HepG2 (cell line): ENCODE measurements at regions not wholly inside any gene's neighbourhood (a gene's known extent, or its start where the extent isn't known, plus 50 kb on each side); places are given as distances from the start of the nearest gene placed in this dataset.

ENCODE experiments used
- ATAC-seq: fragments of 200-7000 bp; cut with Tn5 transposase; 3 replicates; pipeline ENCODE4 v1.9.1; 2020; ENCODE audit warnings: mild to moderate bottlenecking, moderate library complexity
- BruUV-seq: library from RNA; stranded (reverse); fragments of 400-500 nt; replicated peaks from 2 replicates; lab custom pipeline; 2021; lab: Mats Ljungman, UMichigan
- CTCF ChIA-PET: fragments of 300-600 bp; formaldehyde crosslinking; extraction: SDS; loops from one replicate; lab custom pipeline; 2021; ENCODE audit warnings: low total read pairs, inconsistent platforms, low intra/inter-chr PET ratio; lab: Yijun Ruan, JAX
- POLR2A ChIA-PET: fragments of 350-600 bp; sonication (Branson Sonifier 250); formaldehyde crosslinking; loops from one replicate; lab custom pipeline; 2020; ENCODE audit warnings: antibody characterized with exemption, inconsistent platforms; lab: Yijun Ruan, JAX
- DNase-seq: peaks from one replicate; pipeline ENCODE4 v3.0.0-alpha.2; 2015; ENCODE audit warnings: low spot score
- FAIRE-seq: peaks from 3 replicates; lab custom pipeline; 2011; peaks lifted over from hg19 to GRCh38; lab: Jason Lieb, UNC
- H2AFZ ChIP-seq: one replicate; pipeline ENCODE4 v1.6.1; 2011; ENCODE audit warnings: low read length, inconsistent platforms
- H3K27ac ChIP-seq: fragments of 300-600 bp; 3 replicates; pipeline ENCODE4 v1.8.0; 2011; ENCODE audit warnings: mixed run types, mild to moderate bottlenecking, mixed read lengths, low read length, inconsistent platforms; ENCODE audit not compliant: insufficient read depth; ENCODE audit errors: extremely low read length
- H3K27me3 ChIP-seq, 2 experiments: fragments of 200-600 bp in 1 of 2; 2 replicates in 1 of 2; 3 replicates in 1 of 2; pipeline versions ENCODE4 v1.6.0 to v1.8.0; 2011; ENCODE audit warnings: low read length in 2 of 2, mild to moderate bottlenecking in 2 of 2, moderate library complexity in 2 of 2, inconsistent platforms in 1 of 2; ENCODE audit not compliant: insufficient read depth in 2 of 2, control insufficient read depth in 1 of 2
- H3K36me3 ChIP-seq, 2 experiments: fragments of 200-600 bp in 1 of 2; replicated peaks in 1 of 2; 2 replicates in 1 of 2; 3 replicates in 1 of 2; pipeline versions ENCODE4 v1.5.1 to v1.8.0; 2011; ENCODE audit warnings: low read length in 2 of 2, inconsistent platforms in 1 of 2; ENCODE audit not compliant: insufficient read depth in 2 of 2, control insufficient read depth in 1 of 2
- H3K4me1 ChIP-seq: 2 replicates; pipeline ENCODE4 v1.5.1; 2012; ENCODE audit warnings: low read length, inconsistent platforms; ENCODE audit not compliant: insufficient read depth
- H3K4me2 ChIP-seq: 2 replicates; pipeline ENCODE4 v1.6.0; 2011; ENCODE audit warnings: low read depth, low read length, inconsistent platforms
- H3K4me3 ChIP-seq, 3 experiments: fragments of 200-600 bp in 1 of 3; sonication (generic), shearing (Covaris generic) in 1 of 3; replicated peaks in 1 of 3; 2 replicates each; pipeline ENCODE4 v1.5.1; 2011 to 2016; ENCODE audit warnings: low read length in 3 of 3, inconsistent platforms in 2 of 3, low read depth in 2 of 3, mild to moderate bottlenecking in 2 of 3, control low read depth in 1 of 3, mixed read lengths in 1 of 3; ENCODE audit not compliant: insufficient read depth in 1 of 3
- H3K79me2 ChIP-seq: one replicate; pipeline ENCODE4 v1.6.1; 2011; ENCODE audit warnings: low read length, inconsistent platforms; ENCODE audit not compliant: insufficient read depth
- H3K9ac ChIP-seq: 2 replicates; pipeline ENCODE4 v1.6.0; 2011; ENCODE audit warnings: mild to moderate bottlenecking, low read depth, low read length, inconsistent platforms; ENCODE audit not compliant: insufficient read depth
- H3K9me3 ChIP-seq: 2 replicates; pipeline ENCODE4 v1.5.1; 2012; ENCODE audit warnings: mild to moderate bottlenecking, low read length
- H4K20me1 ChIP-seq: 2 replicates; pipeline ENCODE4 v1.6.0; 2011; ENCODE audit warnings: inconsistent platforms, mild to moderate bottlenecking, low read length, moderate library complexity; ENCODE audit not compliant: insufficient read depth
- GATA4 ChIP-seq: sonication (generic); IDR thresholded peaks from 2 replicates; pipeline ENCODE4 v1.6.1; 2016; ENCODE audit warnings: antibody characterized with exemption, low read depth, borderline replicate concordance
- HOXD1 ChIP-seq: sonication (generic); formaldehyde crosslinking; IDR thresholded peaks from 2 replicates; pipeline ENCODE4 v1.5.0; 2020; ENCODE audit warnings: missing genetic modification reagents
- MTF1 ChIP-seq: sonication (generic); formaldehyde crosslinking; IDR thresholded peaks from 2 replicates; pipeline ENCODE4 v1.5.0; 2020; ENCODE audit warnings: missing genetic modification reagents
- NR2F2 ChIP-seq: IDR thresholded peaks from 2 replicates; pipeline ENCODE4 v1.6.1; 2012; ENCODE audit warnings: low read depth, inconsistent platforms, borderline replicate concordance
- RAD51 ChIP-seq: fragments of 450-650 bp; IDR thresholded peaks from 2 replicates; pipeline ENCODE4 v1.6.1; 2016; ENCODE audit warnings: borderline replicate concordance
- SSRP1 ChIP-seq: IDR thresholded peaks from 2 replicates; pipeline ENCODE4 v1.6.1; 2016; ENCODE audit warnings: control low read depth
- STAT6 ChIP-seq: sonication (generic); formaldehyde crosslinking; IDR thresholded peaks from 2 replicates; pipeline ENCODE4 v1.4.0; 2020; ENCODE audit warnings: missing genetic modification reagents, mild to moderate bottlenecking, borderline replicate concordance
- ZNF253 ChIP-seq: sonication (generic); formaldehyde crosslinking; IDR thresholded peaks from 2 replicates; pipeline ENCODE4 v1.8.0; 2022; ENCODE audit warnings: mild to moderate bottlenecking, missing genetic modification reagents, borderline replicate concordance
- ZNF564 ChIP-seq: sonication (generic); formaldehyde crosslinking; IDR thresholded peaks from 2 replicates; pipeline ENCODE4 v1.8.1; 2023; ENCODE audit warnings: mild to moderate bottlenecking, missing genetic modification reagents
- ZNF598 ChIP-seq: sonication (generic); formaldehyde crosslinking; IDR thresholded peaks from 2 replicates; pipeline ENCODE4 v1.5.1; 2020; ENCODE audit warnings: mild to moderate bottlenecking, missing genetic modification reagents, borderline replicate concordance
- WGBS: methylation state at CpG from one replicate; pipeline ENCODE4 v1.1.6; 2017; ENCODE audit warnings: low lambda C conversion rate; 5-methylcytosine and 5-hydroxymethylcytosine counted together
- in situ Hi-C: cut with HindIII; loops from 2 replicates; pipeline ENCODE4 v1.10.0; 2017; ENCODE audit warnings: low pct_unique_long_range_greater_than_20kb; ENCODE audit not compliant: extremely low pct_ligation_motif_present
- intact Hi-C: fragments of 100-400 bp; cut with micrococcal nuclease; formaldehyde crosslinking; loops from one replicate; pipeline ENCODE4 v1.10.0; 2022; ENCODE audit not compliant: unreplicated experiment

- TF ChIP-seq STAT6 (CRISPR knock-in tag) (no peak), GATA4 (no peak), ZNF253 (CRISPR knock-in tag) (no peak), MTF1 (no peak)
Observed at GRCh38 chr4:72970756-72971155, 98.8 kb downstream of the COX18 start (continued).

GRCh38 chr4:72969976-72970375, 99.5 kb downstream of the COX18 start:
- no peak overlapping the region for H3K9ac ChIP-seq
- no peak for ATAC-seq
- no peak for FAIRE-seq
- no peak for DNase-seq
- no peak overlapping the region for H2AFZ ChIP-seq
- H3K27me3 ChIP-seq = no peaks in the 10 kb centered on the region
- no peaks in the 10 kb centered on the region for H4K20me1 ChIP-seq
- H3K4me1 ChIP-seq = no peaks in the 10 kb centered on the region
- in situ Hi-C loops (no loop called here), intact Hi-C loops (no loop called here)
- 0% methylated on average over 1 of the region's 1 CpG for WGBS
- TF ChIP-seq HOXD1 (CRISPR knock-in tag) = no peak
- no peak for TF ChIP-seq NR2F2
- TF ChIP-seq ZNF564 (CRISPR knock-in tag) = no peak
- TF ChIP-seq ZNF598 = no peak
- no peak for TF ChIP-seq RAD51
- no peak for TF ChIP-seq SSRP1
- H3K27ac ChIP-seq = no peak overlapping the region
- H3K4me2 ChIP-seq = no peak overlapping the region
- H3K4me3 ChIP-seq = no peak overlapping the region
- no peaks in the 10 kb centered on the region for H3K36me3 ChIP-seq
- ChIA-PET POLR2A (no interaction called here), CTCF (no interaction called here)
- no peaks in the 10 kb centered on the region for H3K9me3 ChIP-seq
- BruUV-seq = no TSS peak
- H3K79me2 ChIP-seq = no peaks in the 10 kb centered on the region
